Nephron progenitor cell (in vitro differentiated cells): ENCODE measurements at regions not wholly inside any gene's neighbourhood (a gene's known extent, or its start where the extent isn't known, plus 50 kb on each side); places are given as distances from the start of the nearest gene placed in this dataset.

Source experiments
- DNase-seq: peaks from one replicate; pipeline ENCODE4 v3.0.0; 2021
- H3K27ac Mint-ChIP-seq: 2 replicates; pipeline ENCODE4 v1.8.0; 2021; ENCODE audit warnings: mild to moderate bottlenecking, moderate library complexity, mixed read lengths
- H3K27me3 Mint-ChIP-seq: 2 replicates; pipeline ENCODE4 v1.8.0; 2021; ENCODE audit warnings: mild to moderate bottlenecking, low read depth, mixed read lengths; ENCODE audit not compliant: poor library complexity
- H3K36me3 Mint-ChIP-seq: 2 replicates; pipeline ENCODE4 v1.8.0; 2021; ENCODE audit warnings: low read depth, mixed read lengths
- H3K4me1 Mint-ChIP-seq: 2 replicates; pipeline ENCODE4 v1.8.0; 2021; ENCODE audit warnings: mixed read lengths
- H3K4me3 Mint-ChIP-seq: 2 replicates; pipeline ENCODE4 v1.8.0; 2021; ENCODE audit warnings: mild to moderate bottlenecking, moderate library complexity, mixed read lengths
- H3K9me3 Mint-ChIP-seq: 2 replicates; pipeline ENCODE4 v1.8.0; 2021; ENCODE audit warnings: mild to moderate bottlenecking, moderate library complexity, mixed read lengths
- CTCF ChIP-seq: fragments of 200-600 bp; sonication (generic); IDR thresholded peaks from 2 replicates; pipeline ENCODE4 v1.5.0; 2021; ENCODE audit warnings: antibody characterized with exemption

- H3K27ac Mint-ChIP-seq = no peak overlapping the region
- H3K4me3 Mint-ChIP-seq = no peak overlapping the region
- peaks cover 5% of the 10 kb centered on the region for H3K36me3 Mint-ChIP-seq
- peaks cover 31% of the 10 kb centered on the region for H3K9me3 Mint-ChIP-seq
- H3K27me3 Mint-ChIP-seq = no peaks in the 10 kb centered on the region
- DNase-seq = no peak
- H3K4me1 Mint-ChIP-seq = peaks cover 26% of the 10 kb centered on the region
- TF ChIP-seq CTCF = no peak
Observed at GRCh38 chr6:142570221-142570671, 268.4 kb downstream of the ADGRG6 start.

- H3K4me1 Mint-ChIP-seq = no peaks in the 10 kb centered on the region
- no peak for DNase-seq
- H3K4me3 Mint-ChIP-seq = no peak overlapping the region
- no peak overlapping the region for H3K27ac Mint-ChIP-seq
- peaks cover 4% of the 10 kb centered on the region for H3K36me3 Mint-ChIP-seq
- no peak for TF ChIP-seq CTCF
- peaks cover 24% of the 10 kb centered on the region for H3K9me3 Mint-ChIP-seq
- peaks cover 4% of the 10 kb centered on the region for H3K27me3 Mint-ChIP-seq
Observed at GRCh38 chr6:142592876-142593275, 291.1 kb downstream of the ADGRG6 start.

GRCh38 chr6:142597836-142598235 lies 296.0 kb downstream of the ADGRG6 start:
- Mint-ChIP-seq H3K4me3 (no peak overlapping the region), H3K27ac (no peak overlapping the region), H3K36me3 (no peaks in the 10 kb centered on the region), H3K27me3 (no peaks in the 10 kb centered on the region), H3K4me1 (no peaks in the 10 kb centered on the region), H3K9me3 (no peaks in the 10 kb centered on the region)
- DNase-seq = no peak
- TF ChIP-seq CTCF = no peak

GRCh38 chr6:142601427-142601826 lies 299.6 kb downstream of the ADGRG6 start:
- H3K36me3 Mint-ChIP-seq = no peaks in the 10 kb centered on the region
- no peak for TF ChIP-seq CTCF
- no peak for DNase-seq
- H3K27me3 Mint-ChIP-seq = no peaks in the 10 kb centered on the region
- H3K4me3 Mint-ChIP-seq = no peak overlapping the region
- H3K9me3 Mint-ChIP-seq = no peaks in the 10 kb centered on the region
- no peak overlapping the region for H3K27ac Mint-ChIP-seq
- no peaks in the 10 kb centered on the region for H3K4me1 Mint-ChIP-seq

GRCh38 chr6:142602972-142603371 lies 301.2 kb downstream of the ADGRG6 start:
- TF ChIP-seq CTCF = no peak
- no peaks in the 10 kb centered on the region for H3K36me3 Mint-ChIP-seq
- no peaks in the 10 kb centered on the region for H3K27me3 Mint-ChIP-seq
- no peak overlapping the region for H3K4me3 Mint-ChIP-seq
- no peak overlapping the region for H3K27ac Mint-ChIP-seq
- H3K9me3 Mint-ChIP-seq = no peaks in the 10 kb centered on the region
- DNase-seq = no peak
- H3K4me1 Mint-ChIP-seq = no peaks in the 10 kb centered on the region

GRCh38 chr6:142605922-142606485 lies 304.2 kb downstream of the ADGRG6 start:
- H3K4me1 Mint-ChIP-seq = no peaks in the 10 kb centered on the region
- DNase-seq = no peak
- H3K36me3 Mint-ChIP-seq = no peaks in the 10 kb centered on the region
- no peaks in the 10 kb centered on the region for H3K27me3 Mint-ChIP-seq
- H3K4me3 Mint-ChIP-seq = no peak overlapping the region
- no peak overlapping the region for H3K27ac Mint-ChIP-seq
- H3K9me3 Mint-ChIP-seq = no peaks in the 10 kb centered on the region
- no peak for TF ChIP-seq CTCF
